Psoas muscle (tissue), 7 donors: ENCODE measurements at regions not wholly inside any gene's neighbourhood (a gene's known extent, or its start where the extent isn't known, plus 50 kb on each side); places are given as distances from the start of the nearest gene placed in this dataset.

Experiments
- ATAC-seq, 4 donors: fragments of 200-7000 bp; cut with Tn5 transposase; one replicate each; pipeline ENCODE4 v1.9.1; 2020; ENCODE audit warnings: moderate library complexity in 3 of 4, mild to moderate bottlenecking in 2 of 4
- DNase-seq, 2 donors: peaks; one replicate each; pipeline ENCODE4 v3.0.0-alpha.2; 2020
- H3K27ac ChIP-seq: fragments of 200-600 bp; one replicate; pipeline ENCODE4 v1.8.0; 2022
- H3K27me3 ChIP-seq, 3 donors: fragments of 200-600 bp in 1 of 3; one replicate each; pipeline versions ENCODE4 v1.6.1 to v1.8.0; 2013 to 2022; ENCODE audit warnings: low read length in 2 of 3, mild to moderate bottlenecking in 2 of 3, moderate library complexity in 1 of 3; ENCODE audit not compliant: insufficient read depth in 3 of 3
- H3K36me3 ChIP-seq, 2 donors: fragments of 200-600 bp in 1 of 2; one replicate each; pipeline versions ENCODE4 v1.6.1 to v1.8.0; 2013 to 2022; ENCODE audit warnings: low read depth in 1 of 2, mild to moderate bottlenecking in 1 of 2, moderate library complexity in 1 of 2; ENCODE audit not compliant: insufficient read depth in 1 of 2
- H3K4me1 ChIP-seq: fragments of 200-600 bp; one replicate; pipeline ENCODE4 v1.8.0; 2022
- H3K4me3 ChIP-seq: fragments of 200-600 bp; one replicate; pipeline ENCODE4 v1.8.0; 2022; ENCODE audit warnings: mild to moderate bottlenecking
- H3K9me3 ChIP-seq: fragments of 200-600 bp; one replicate; pipeline ENCODE4 v1.8.0; 2022
- WGBS, 3 donors: extraction: QIAGEN DNeasy Blood & Tissue Kit; methylation state at CpG; one replicate each; pipeline versions ENCODE4 v1.1.6 to v1.1.7; 2013; 5-methylcytosine and 5-hydroxymethylcytosine counted together
- intact Hi-C, 2 donors: fragments of 100-400 bp; cut with DNase I; formaldehyde crosslinking; loops; one replicate each; pipeline versions ENCODE4 v1.11.0 to v1.14.2; 2022
- TF ChIP-seq, protein P1 (sequence below): fragments of 200-600 bp; IDR thresholded peaks from one replicate; pipeline ENCODE4 v1.8.0; 2022; ENCODE audit warnings: antibody characterized with exemption
- donor health status: healthy with polysubstance abuse.
- donor health status: DM: no; HTN: no; CAD: no; lungs with moderate emphysema.
- donor health status: Bipolar disorder and iron deficiency.
- donor health status: healthy.
- donor health status: DM: yes; HTN: yes; CAD: no.
- donor health status: DM: no; HTN: no; CAD: no.
- donor health status: DM: yes; HTN: yes; CAD: no.

DNA sequence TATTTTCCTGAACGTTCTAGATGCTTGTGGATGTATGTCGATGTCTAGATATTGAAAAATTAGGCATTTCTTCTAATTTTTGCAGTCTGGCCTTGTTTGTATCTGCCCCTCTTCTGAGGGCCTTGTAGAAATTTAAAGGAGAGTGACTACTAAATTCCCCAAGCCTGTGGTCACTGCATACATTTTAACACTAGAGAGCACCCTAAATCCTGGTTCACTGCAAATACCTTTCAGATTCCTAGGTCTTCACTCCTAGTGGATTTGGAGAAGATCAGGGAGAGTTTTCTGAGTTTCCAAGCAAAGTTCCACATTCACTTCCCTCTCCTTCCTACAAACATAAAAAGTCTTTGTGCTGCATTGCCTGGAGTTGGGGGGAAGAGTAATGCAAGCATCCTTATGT lies 1272.5 kb downstream of the OLFM4 start:
- H3K9me3 ChIP-seq = no peaks in the 10 kb centered on the region
- no peaks in the 10 kb centered on the region for H3K4me1 ChIP-seq
- H3K27me3 ChIP-seq = no peaks in the 10 kb centered on the region
- TF ChIP-seq, protein P1, sequence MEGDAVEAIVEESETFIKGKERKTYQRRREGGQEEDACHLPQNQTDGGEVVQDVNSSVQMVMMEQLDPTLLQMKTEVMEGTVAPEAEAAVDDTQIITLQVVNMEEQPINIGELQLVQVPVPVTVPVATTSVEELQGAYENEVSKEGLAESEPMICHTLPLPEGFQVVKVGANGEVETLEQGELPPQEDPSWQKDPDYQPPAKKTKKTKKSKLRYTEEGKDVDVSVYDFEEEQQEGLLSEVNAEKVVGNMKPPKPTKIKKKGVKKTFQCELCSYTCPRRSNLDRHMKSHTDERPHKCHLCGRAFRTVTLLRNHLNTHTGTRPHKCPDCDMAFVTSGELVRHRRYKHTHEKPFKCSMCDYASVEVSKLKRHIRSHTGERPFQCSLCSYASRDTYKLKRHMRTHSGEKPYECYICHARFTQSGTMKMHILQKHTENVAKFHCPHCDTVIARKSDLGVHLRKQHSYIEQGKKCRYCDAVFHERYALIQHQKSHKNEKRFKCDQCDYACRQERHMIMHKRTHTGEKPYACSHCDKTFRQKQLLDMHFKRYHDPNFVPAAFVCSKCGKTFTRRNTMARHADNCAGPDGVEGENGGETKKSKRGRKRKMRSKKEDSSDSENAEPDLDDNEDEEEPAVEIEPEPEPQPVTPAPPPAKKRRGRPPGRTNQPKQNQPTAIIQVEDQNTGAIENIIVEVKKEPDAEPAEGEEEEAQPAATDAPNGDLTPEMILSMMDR = no peak
- H3K4me3 ChIP-seq = no peak overlapping the region
- ATAC-seq (no peak), DNase-seq (no peak)
- intact Hi-C loops = no loop called here
- WGBS, 3 donors = 75 to 78% (median 77%) methylated on average over 2 of the region's 2 CpGs
- no peaks in the 10 kb centered on the region for H3K36me3 ChIP-seq
- H3K27ac ChIP-seq = no peak overlapping the region

DNA sequence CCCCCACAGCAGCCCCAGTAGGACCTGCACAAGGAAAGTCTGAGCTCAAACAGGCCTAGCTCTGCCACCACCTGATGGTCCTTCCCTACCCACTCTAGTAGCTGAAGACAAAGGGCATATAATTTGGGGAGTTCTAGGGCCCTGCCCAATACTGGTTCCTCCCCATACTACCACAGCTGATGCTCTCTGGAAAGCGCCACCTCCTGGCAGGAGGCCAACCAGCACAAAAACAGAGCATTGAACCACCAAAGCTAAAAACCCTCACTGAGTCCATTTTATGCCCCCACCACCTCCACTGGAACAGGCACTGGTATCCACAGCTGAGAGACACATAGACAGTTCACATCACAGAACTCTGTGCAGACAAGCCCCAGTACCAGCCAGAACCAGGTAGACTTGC lies 1276.8 kb downstream of the OLFM4 start:
- DNase-seq (no peak), ATAC-seq (no peak)
- TF ChIP-seq, protein P1 = no peak
- no peaks in the 10 kb centered on the region for H3K9me3 ChIP-seq
- no peaks in the 10 kb centered on the region for H3K27me3 ChIP-seq
- WGBS, 3 donors = 78 to 94% (median 93%) methylated on average over 1 of the region's 1 CpG
- H3K4me3 ChIP-seq = no peak overlapping the region
- no peaks in the 10 kb centered on the region for H3K36me3 ChIP-seq
- no peaks in the 10 kb centered on the region for H3K4me1 ChIP-seq
- intact Hi-C loops = no loop called here
- H3K27ac ChIP-seq = no peak overlapping the region

DNA sequence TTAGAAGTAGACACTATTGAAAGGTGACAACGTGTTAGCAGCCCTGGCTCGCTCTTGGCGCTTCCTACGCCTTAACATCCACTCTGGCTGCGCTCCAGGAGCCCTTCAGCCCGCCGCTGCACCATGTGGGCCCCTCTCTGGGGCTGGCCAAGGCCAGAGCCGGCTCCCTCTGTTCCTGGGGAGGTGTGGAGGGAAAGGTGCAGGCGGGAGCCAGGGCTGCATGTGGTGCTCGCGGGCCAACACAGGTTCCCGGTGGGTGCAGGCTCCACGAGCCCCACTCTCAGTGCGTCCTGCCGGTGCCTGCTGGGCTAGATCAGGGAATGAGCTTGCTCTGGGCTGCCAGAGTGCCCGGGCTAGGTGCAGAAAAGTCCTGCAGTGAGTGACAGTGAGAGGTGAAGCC lies 1284.3 kb downstream of the OLFM4 start:
- no peaks in the 10 kb centered on the region for H3K4me1 ChIP-seq
- H3K27me3 ChIP-seq = no peaks in the 10 kb centered on the region
- H3K4me3 ChIP-seq = no peak overlapping the region
- intact Hi-C loops = no loop called here
- H3K27ac ChIP-seq = no peak overlapping the region
- H3K36me3 ChIP-seq = no peaks in the 10 kb centered on the region
- no peaks in the 10 kb centered on the region for H3K9me3 ChIP-seq
- no peak for ATAC-seq
- 85 to 88% (median 87%) methylated on average over 16 of the region's 16 CpGs for WGBS, 3 donors
- TF ChIP-seq, protein P1 = no peak
- DNase-seq = no peak

DNA sequence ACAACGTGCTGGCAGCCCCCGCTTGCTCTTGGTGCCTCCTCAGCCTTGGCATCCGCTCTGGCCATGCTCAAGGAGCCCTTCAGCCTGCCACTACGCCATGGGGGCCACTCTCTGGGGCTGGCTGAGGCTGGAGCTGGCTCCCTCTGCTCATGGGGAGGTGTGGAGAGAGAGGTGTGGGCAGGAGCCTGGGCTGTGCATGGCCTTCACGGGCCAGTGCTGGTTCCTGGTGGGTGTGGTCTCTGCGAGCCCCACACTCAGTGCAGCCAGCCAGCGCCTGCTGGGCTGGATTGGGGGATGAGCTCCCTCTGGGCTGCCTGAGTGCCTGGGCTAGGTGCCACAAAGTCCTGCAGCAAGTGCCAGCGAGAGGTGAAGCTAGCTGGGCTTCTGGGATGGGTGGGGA lies 1289.1 kb downstream of the OLFM4 start:
- Histone ChIP-seq H3K36me3 (no peaks in the 10 kb centered on the region), H3K4me3 (no peak overlapping the region), H3K27me3 (no peaks in the 10 kb centered on the region), H3K4me1 (no peaks in the 10 kb centered on the region), H3K9me3 (no peaks in the 10 kb centered on the region), H3K27ac (no peak overlapping the region)
- ATAC-seq (no peak), DNase-seq (no peak)
- WGBS, 3 donors = 60 to 86% (median 64%) methylated on average over 8 of the region's 8 CpGs
- TF ChIP-seq, protein P1 = no peak
- intact Hi-C loops = no loop called here

DNA sequence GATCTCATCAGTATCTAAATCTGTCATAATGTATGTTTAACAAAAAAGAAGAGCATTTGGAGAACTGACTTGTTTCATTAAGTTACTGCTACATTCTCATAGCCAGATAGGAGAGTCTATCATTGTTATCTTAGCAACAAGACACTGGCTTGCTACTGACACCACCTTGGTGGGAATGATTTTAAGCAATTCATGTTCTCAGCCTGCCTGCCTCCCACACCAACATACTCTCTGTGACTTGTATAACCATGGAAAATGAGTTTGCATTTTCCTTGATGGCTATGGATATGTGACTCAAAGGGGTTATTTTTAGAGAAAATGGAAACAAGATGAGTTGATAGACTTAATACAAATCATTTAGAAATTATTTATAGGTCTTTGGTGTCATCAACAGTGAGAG lies 1308.9 kb downstream of the OLFM4 start:
- no peak overlapping the region for H3K27ac ChIP-seq
- no peaks in the 10 kb centered on the region for H3K4me1 ChIP-seq
- ATAC-seq (no peak), DNase-seq (no peak)
- H3K4me3 ChIP-seq = no peak overlapping the region
- H3K36me3 ChIP-seq = no peaks in the 10 kb centered on the region
- TF ChIP-seq, protein P1 = no peak
- intact Hi-C loops = no loop called here
- H3K27me3 ChIP-seq = no peaks in the 10 kb centered on the region
- no peaks in the 10 kb centered on the region for H3K9me3 ChIP-seq
